HG03139 (cell line): ENCODE measurements at regions not wholly inside any gene's neighbourhood (a gene's known extent, or its start where the extent isn't known, plus 50 kb on each side); places are given as distances from the start of the nearest gene placed in this dataset.

Experiments
- ATAC-seq: cut with Tn5 transposase; IDR thresholded peaks from one replicate; pipeline ENCODE4 v1.9.1; 2021; ENCODE audit not compliant: unreplicated experiment

DNA sequence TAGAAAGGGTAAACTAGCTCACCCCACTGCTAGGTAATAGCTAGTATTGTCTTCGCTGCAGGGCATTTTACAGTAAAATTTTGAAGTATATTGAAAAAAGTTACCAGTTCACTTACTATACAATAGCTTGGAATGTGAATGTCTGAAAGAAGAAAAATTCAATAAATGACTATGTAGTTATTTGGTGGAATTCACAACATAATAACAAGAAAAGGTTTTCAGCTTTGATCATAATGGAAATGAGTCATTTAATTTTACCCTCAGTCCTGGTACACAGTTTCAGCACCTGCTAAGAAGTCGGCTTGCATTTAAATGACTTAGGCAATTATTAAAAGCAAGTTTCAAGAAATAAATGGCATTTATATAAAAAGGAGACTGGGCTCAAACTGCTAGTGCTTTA, 90.4 kb downstream of the NUP35 start:
- peak; percentile 80 for ATAC-seq

GRCh38 chr2:183215917-183216316, 91.7 kb downstream of the NUP35 start:
- no peak for ATAC-seq

DNA sequence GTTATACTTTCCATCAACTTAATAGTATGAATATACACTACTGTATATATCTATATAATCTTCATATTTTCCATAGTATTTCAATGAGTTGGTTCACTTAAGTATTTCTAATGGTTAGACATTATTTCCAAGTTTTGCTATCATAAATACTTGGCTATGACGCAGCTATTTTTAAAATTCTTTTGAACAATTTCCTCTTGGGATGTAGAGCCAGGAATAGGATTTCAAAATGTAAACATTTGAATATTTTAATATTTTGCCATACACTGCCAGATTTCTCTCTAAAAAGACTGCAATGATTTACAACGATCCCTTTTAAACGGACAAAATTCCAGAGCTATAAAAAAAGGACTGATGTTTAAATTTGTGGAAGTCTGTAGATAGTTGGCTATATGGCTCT, 95.6 kb downstream of the NUP35 start:
- ATAC-seq: no peak

GRCh38 chr2:183222751-183223150, 98.5 kb downstream of the NUP35 start:
- no peak for ATAC-seq

DNA sequence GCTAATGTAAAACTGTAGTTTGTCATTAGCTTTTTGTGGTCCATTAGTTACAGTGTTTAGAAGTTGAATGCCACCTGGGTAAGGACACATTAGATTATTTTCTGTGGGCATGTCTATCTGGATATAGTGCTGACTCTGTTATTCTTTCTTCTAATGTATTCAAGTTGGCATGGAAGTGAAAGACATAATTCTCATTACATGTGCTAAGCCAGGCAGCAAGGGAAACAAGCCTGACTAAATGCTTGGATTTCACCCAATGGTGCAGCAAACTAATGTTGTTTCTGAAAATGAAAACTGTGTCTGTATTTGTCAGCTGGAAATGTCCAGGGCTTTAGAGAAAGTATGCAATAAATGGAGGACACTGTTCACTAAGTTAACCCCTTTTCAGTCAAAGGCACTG, 100.7 kb downstream of the NUP35 start:
- no peak for ATAC-seq

DNA sequence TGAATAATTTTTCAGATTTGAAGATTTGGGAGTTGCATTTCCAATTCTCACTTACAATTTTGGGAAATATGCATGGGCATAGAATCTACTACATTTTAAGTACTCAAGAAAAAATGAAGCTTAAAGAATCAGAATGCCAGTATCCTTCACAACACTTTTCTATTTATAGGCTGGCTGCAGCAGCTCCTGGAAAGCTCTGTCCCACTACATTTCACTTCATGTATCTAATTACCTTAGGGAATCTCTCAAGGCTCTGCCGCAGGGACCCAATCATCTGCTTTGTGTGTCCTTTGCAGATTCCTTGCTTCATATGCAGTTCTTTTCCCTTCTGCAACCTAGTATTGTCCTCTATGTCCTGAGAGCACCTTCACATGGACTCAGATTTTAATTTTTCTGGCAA, 102.9 kb downstream of the NUP35 start:
- ATAC-seq: no peak

DNA sequence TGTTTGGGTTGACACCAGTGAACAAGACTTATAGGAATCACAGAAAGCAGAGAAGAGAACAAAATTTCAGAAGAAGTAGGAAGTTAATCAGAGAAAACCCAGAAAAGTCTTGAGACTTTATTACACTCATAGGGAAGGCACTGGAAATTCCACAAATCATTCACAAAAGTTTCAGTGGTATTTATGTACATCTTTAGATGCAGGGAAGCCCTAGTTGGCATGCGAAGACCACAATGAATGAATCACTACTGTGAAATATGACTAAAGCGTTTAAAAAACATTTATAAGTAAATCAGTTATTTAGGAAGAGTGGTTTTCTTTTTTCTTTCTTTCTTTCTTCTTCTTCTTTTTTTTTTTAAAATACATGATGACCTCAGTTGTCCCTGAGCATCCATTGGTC, 105.1 kb downstream of the NUP35 start:
- no peak for ATAC-seq

- no peak for ATAC-seq
Measured at GRCh38 chr2:183232161-183232865, 108.1 kb downstream of the NUP35 start.

DNA sequence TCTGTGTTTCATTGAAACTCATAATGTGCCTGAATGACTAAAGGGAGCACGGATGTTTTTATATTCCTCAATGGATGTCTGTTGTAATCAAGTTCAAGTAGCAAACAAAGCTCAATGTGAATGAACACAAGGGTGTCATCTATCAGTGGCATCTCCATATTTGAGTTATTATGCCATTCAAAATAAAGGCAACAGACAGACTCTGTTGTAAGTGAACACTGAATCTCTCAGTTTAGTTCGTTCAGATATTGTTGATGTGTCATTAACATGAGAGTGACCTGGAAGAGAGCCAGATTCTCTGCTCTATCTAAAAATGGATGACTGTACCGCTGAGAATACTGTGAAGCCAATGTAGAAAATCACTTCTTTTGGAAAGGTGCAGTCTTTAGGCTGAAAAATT, 118.7 kb downstream of the NUP35 start:
- no peak for ATAC-seq

- no peak for ATAC-seq
Measured at GRCh38 chr2:183243758-183244157, 119.5 kb downstream of the NUP35 start.

GRCh38 chr2:183244300-183244844, 120.1 kb downstream of the NUP35 start:
- no peak for ATAC-seq

GRCh38 chr2:183248866-183249567, 124.8 kb downstream of the NUP35 start:
- ATAC-seq: no peak

GRCh38 chr2:183250061-183250460, 125.8 kb downstream of the NUP35 start:
- no peak for ATAC-seq

- no peak for ATAC-seq
Measured at GRCh38 chr2:183250472-183250871, 126.2 kb downstream of the NUP35 start.

DNA sequence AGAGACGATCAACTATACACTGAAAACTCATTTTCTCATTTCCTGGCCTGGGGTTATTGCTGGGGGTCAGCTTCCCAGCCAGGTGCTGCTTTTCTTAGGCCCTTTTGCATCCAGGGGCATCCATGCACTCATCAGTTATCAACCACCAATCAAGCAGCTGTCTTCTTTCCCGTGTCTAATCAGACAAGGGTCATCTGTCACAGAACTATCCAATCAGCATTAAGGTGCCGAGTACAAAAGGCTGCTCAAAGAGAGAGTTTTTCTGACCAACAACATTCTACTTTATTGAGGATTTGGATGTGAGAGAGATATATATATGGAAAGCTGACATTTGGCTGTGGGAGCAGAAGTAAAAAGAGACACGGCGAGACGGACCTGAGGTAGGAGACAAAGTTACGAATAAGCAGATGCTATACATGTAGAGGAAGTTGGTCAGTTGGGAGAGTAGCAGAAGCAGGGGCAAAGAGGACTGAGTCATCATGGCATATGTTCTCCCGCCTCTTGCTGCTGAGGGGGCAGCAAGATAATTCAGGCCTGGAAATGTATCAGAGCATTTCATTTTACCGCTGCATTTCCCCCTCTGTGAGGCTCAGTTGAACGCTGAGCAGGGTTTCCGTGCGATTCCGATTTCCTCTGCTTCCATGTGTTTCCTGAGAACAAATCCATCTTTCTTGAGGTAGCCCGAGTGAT, 129.3 kb downstream of the NUP35 start:
- ATAC-seq: no peak

GRCh38 chr2:183255411-183255810, 131.2 kb downstream of the NUP35 start:
- ATAC-seq: no peak

DNA sequence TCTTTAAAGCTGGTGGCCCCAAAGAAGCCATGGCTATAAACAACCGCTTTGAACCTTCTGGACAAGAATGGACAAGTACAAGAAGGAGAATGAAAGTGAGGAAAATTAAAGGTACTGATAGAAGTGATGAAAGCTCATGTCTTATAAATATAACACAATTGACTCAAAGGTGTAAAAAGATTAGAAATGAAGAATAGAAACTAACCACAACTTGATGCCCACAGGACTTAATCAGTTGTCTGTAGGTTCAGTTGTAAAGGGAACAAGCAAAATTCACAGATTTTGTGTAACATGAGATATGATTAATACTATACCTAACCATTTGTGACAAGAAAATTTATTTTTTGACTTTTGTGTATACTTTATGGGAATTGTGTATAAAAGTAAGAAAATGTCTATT, 135.7 kb downstream of the NUP35 start:
- ATAC-seq: no peak

GRCh38 chr2:183260527-183260926, 136.3 kb downstream of the NUP35 start:
- ATAC-seq: no peak

GRCh38 chr2:183264890-183265535, 140.8 kb downstream of the NUP35 start:
- no peak for ATAC-seq

GRCh38 chr2:183267148-183267827, 143.0 kb downstream of the NUP35 start:
- no peak for ATAC-seq

DNA sequence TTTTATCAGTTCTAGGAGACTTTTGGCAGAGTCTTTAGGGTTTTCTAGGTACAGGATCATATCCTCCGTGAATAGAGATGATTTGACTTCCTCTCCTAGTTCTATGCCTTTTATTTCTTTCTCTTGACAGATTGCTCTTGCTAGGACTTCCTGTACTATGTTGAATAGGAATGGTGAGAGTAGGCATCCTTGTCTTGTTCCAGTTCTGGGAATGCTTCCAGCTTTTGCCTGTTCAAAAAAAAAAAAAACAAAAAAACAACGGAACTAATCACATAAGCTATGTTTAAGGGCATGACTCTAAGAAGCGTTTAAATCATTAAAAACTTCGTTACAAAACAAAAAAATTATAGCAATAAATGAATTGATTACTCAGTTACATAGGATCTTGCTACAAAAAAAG, 145.7 kb downstream of the NUP35 start:
- ATAC-seq: no peak
